Gastrocnemius medialis (tissue), 4 donors: ENCODE measurements at regions not wholly inside any gene's neighbourhood (a gene's known extent, or its start where the extent isn't known, plus 50 kb on each side); places are given as distances from the start of the nearest gene placed in this dataset.
"Not testable (repeated sequence)": the region's sequence is repeated elsewhere in the genome, so short reads cannot be mapped to it uniquely, and the experiment has no call there.

Experiments used
- CTCF ChIP-seq, 5 experiments: fragments of 450-650 bp in 3 of 5; fragments of 200-600 bp in 2 of 5; sonication (generic) in 2 of 5; IDR thresholded peaks in 4 of 5; conservative IDR thresholded peaks in 1 of 5; 1 replicate in 4 of 5; 2 replicates in 1 of 5; pipeline ENCODE4 v1.5.1; 2016 to 2019; ENCODE audit warnings: antibody characterized with exemption in 5 of 5, mild to moderate bottlenecking in 3 of 5, moderate library complexity in 3 of 5
- POLR2A ChIP-seq, 2 donors: fragments of 450-650 bp; IDR thresholded peaks; one replicate each; pipeline ENCODE4 v1.6.1; 2017; ENCODE audit warnings: antibody characterized with exemption in 2 of 2, mild to moderate bottlenecking in 2 of 2, moderate library complexity in 2 of 2

- TF ChIP-seq CTCF (IDR thresholded peaks at IDR 0.05 in 4 of 5, conservative IDR thresholded peaks at IDR 0.05 in 1 of 5); POLR2A (IDR thresholded peaks at IDR 0.05): not testable (repeated sequence)
Measured at GRCh38 chr4:49234382-49234781, 248.3 kb downstream of the CWH43 start.
